Breast epithelium (tissue), 3 donors: ENCODE measurements at regions not wholly inside any gene's neighbourhood (a gene's known extent, or its start where the extent isn't known, plus 50 kb on each side); places are given as distances from the start of the nearest gene placed in this dataset.

Experiments
- POLR2AphosphoS5 ChIP-seq, 3 donors: sonication (generic); formaldehyde crosslinking; IDR thresholded peaks; one replicate each; pipeline ENCODE4 v1.6.1; 2017; ENCODE audit warnings: antibody characterized with exemption in 3 of 3
- TF ChIP-seq, protein P1 (sequence below), 3 donors: fragments of 450-650 bp; IDR thresholded peaks; one replicate each; pipeline ENCODE4 v1.5.1; 2016 to 2017; ENCODE audit warnings: antibody characterized with exemption in 3 of 3, mild to moderate bottlenecking in 3 of 3, moderate library complexity in 3 of 3

DNA sequence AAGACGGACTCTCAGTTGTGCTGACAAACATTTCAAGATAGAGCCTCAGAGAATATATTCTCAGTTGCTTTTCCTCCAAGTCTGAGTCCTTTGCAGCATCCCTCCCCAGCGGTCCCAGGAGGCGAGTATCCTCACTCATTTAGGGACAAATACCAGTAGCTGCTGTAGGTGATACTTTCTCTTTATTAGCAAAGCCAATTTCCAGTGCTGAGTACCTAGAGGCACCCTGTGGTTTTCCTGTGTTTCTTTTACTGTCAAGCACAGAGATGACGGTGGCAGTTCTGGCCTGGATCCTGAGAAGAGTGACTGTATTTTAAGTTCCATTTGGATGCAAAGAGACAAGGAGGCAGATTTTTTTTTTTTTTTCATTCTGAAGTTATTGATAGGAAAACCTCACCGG, 1058.4 kb downstream of the SORCS3 start:
- TF ChIP-seq, protein P1, sequence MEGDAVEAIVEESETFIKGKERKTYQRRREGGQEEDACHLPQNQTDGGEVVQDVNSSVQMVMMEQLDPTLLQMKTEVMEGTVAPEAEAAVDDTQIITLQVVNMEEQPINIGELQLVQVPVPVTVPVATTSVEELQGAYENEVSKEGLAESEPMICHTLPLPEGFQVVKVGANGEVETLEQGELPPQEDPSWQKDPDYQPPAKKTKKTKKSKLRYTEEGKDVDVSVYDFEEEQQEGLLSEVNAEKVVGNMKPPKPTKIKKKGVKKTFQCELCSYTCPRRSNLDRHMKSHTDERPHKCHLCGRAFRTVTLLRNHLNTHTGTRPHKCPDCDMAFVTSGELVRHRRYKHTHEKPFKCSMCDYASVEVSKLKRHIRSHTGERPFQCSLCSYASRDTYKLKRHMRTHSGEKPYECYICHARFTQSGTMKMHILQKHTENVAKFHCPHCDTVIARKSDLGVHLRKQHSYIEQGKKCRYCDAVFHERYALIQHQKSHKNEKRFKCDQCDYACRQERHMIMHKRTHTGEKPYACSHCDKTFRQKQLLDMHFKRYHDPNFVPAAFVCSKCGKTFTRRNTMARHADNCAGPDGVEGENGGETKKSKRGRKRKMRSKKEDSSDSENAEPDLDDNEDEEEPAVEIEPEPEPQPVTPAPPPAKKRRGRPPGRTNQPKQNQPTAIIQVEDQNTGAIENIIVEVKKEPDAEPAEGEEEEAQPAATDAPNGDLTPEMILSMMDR (IDR thresholded peaks at IDR 0.05), result no peak
- TF ChIP-seq POLR2AphosphoS5 (IDR thresholded peaks at IDR 0.05), result no peak
